ENCODE measurements at regions not wholly inside any gene's neighbourhood (a gene's known extent, or its start where the extent isn't known, plus 50 kb on each side); places are given as distances from the start of the nearest gene placed in this dataset.

- no peak for TF ChIP-seq CTCF (IDR thresholded peaks at IDR 0.05)
- no peak for TF ChIP-seq EP300 (IDR thresholded peaks at IDR 0.05)
- TF ChIP-seq POLR2A (IDR thresholded peaks at IDR 0.05; ENCODE audit: low read depth), result no peak
- peak; percentile 53 to 63 for TF ChIP-seq POLR2AphosphoS5 (IDR thresholded peaks at IDR 0.05)
Measured at GRCh38 chr7:130893441-130893894, 159.5 kb upstream of the KLF14 start.

Data from esophagus muscularis mucosa (tissue), 4 donors.